GM12874 (cell line): ENCODE measurements at regions not wholly inside any gene's neighbourhood (a gene's known extent, or its start where the extent isn't known, plus 50 kb on each side); places are given as distances from the start of the nearest gene placed in this dataset.
A peak's percentile ranks its signal among the peaks of the same experiment; 100 is the strongest.

Experiments used
- CTCF ChIP-seq: IDR thresholded peaks from 2 replicates; pipeline ENCODE4 v1.5.1; 2011; ENCODE audit warnings: low read depth, mild to moderate bottlenecking, control low read depth, low read length, moderate library complexity; ENCODE audit not compliant: insufficient read depth

DNA sequence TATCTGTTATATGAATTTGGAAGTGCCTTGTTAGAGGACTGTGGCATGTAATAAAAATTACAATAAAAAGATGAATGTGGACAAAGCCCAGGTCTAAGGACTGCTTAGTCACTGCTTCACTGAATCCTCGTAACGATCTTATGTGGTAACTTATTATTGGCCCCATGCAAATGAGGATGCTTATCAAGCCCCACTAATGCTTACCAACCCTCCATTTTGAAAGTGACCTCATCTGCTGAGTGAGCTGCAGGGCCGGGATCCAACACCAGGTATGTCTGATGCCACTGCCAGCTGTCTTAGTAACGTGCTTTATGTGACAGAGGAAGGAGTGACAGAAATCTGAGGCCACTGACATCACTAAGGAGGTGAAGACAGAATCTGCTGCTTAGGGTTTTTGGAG lies 65.3 kb upstream of the CCDC85A start:
- TF ChIP-seq CTCF, result no peak

DNA sequence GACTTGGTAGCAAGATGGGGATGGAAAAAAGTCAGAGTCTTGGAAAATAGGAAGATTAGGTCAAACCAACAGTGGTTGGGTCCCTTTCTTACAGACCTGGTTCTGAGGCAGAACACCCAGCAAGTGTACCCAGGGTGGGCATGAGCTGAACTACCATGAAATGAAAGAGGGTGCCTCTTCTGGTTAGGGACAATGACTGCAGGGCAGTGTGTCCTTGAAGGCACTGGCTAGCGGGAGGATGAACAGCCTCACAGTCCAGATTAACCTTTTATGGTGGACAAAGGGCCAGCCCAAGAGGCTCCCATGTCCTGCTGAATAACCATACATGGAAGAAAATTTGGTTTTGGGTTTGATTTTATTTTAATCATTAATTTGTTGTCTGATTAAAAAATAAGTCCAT lies 61.8 kb upstream of the CCDC85A start:
- TF ChIP-seq CTCF, result no peak

GRCh38 chr2:56123538-56123937 lies 60.3 kb upstream of the CCDC85A start:
- no peak for TF ChIP-seq CTCF

- TF ChIP-seq CTCF, result no peak
Measured at GRCh38 chr2:56127010-56127409, 56.8 kb upstream of the CCDC85A start.

DNA sequence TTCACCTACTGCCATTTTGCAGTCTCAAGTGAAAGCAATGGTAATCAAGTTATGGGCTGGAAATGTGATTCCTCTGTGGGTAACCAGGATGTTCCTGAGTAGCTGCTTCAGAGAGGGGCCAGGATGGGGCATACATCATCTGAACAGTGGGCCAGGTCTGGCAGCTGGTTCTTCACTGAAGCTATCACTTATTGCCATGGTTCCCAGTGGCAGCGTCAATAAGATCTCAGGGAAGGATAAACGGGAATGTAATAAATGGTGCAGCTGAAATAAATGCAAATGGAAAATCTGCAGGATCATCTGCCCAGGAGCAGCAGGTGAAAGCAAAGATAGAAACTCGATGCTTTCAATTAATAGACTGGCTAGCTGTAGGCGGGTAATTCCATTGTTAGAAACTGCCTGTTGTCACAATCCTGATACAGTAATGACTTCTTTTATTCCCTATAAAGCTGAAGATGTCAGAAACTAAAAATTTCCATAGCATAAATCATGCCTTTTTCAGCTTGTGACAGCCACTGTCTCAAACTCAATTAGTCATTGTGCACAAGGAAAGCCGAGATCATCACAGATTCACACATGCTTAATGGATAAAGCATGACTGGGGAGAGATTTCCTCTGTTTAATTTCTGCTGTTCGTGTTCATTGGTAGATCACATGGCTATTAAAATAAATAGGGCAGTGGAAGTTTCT lies 56.2 kb upstream of the CCDC85A start:
- no peak for TF ChIP-seq CTCF

- TF ChIP-seq CTCF, result no peak
Measured at GRCh38 chr2:56128235-56128634, 55.6 kb upstream of the CCDC85A start.

- peak; percentile 54 for TF ChIP-seq CTCF
Measured at GRCh38 chr2:56130463-56131070, 53.2 kb upstream of the CCDC85A start.
